NOMO-1 treated with DMSO at 0.1 percent for 48 hours (cell line): ENCODE measurements at regions not wholly inside any gene's neighbourhood (a gene's known extent, or its start where the extent isn't known, plus 50 kb on each side); places are given as distances from the start of the nearest gene placed in this dataset.

Source experiments
- DNase-seq: peaks from one replicate; lab custom pipeline; 2025; ENCODE audit not compliant: unreplicated experiment; lab: John Stamatoyannopoulos, UW

GRCh38 chr16:54526916-54527315 lies 240.3 kb upstream of the IRX3 start:
- DNase-seq = no peak

DNA sequence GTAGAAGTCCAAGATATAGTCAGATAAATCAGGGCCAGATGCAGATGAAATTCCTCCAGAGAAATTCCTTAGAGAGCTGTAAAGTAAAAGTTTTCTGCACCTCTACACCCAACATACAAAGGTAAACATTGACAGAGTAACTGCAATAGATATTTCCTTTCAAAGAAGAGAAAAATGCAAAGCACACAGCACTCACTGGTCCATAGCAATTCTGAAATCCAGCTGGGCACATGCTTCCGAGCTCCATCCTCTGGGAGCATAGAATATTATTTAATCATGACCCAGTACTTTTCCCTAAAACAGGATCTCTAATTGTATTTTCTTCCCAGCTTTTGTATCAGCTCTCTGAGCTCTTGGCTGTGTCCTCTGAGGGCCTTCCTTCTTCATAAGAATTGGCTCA lies 239.5 kb upstream of the IRX3 start:
- no peak for DNase-seq

DNA sequence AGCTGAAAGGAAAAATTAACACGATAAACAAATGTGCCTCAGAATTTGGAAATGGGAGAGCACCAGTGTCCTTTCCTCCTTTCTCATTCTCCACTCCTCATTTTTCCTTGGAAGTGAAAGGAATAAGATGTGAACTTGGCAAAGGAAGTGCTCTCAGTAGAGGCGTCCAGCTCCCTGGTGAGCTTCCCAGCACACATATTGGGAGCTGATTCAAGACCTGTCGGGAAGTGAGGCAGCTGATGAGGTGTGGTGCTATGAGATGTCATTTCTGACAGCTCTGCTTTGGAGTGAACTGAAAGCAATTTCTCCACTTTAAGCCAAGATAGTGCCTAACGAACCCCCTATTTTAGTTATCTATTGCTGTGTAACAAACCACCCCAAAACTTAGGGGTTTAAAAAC lies 238.5 kb upstream of the IRX3 start:
- no peak for DNase-seq

- DNase-seq = no peak
Measured at GRCh38 chr16:54522584-54522983, 236.0 kb upstream of the IRX3 start.

- no peak for DNase-seq
Measured at GRCh38 chr16:54521327-54521726, 234.7 kb upstream of the IRX3 start.

- DNase-seq = no peak
Measured at GRCh38 chr16:54519161-54519695, 232.6 kb upstream of the IRX3 start.

DNA sequence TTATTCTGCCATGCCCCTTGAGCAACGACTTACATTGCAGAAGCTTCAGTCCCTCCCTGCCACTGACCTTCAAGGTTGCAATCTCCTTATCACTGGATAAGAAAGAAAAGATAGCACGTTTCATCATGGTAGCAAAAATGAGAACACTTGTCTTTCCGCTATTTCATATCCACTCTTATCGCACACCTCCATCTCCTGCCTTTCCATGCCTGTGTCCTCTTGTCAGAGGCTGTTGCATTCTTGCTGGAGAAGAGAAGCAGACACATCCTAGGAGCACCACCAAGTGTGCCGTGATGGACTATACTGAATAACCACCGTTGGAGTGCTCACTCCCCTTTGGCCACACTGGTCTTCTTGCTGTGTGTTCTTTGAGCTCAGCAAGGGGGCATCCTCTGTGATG lies 230.6 kb upstream of the IRX3 start:
- no peak for DNase-seq

DNA sequence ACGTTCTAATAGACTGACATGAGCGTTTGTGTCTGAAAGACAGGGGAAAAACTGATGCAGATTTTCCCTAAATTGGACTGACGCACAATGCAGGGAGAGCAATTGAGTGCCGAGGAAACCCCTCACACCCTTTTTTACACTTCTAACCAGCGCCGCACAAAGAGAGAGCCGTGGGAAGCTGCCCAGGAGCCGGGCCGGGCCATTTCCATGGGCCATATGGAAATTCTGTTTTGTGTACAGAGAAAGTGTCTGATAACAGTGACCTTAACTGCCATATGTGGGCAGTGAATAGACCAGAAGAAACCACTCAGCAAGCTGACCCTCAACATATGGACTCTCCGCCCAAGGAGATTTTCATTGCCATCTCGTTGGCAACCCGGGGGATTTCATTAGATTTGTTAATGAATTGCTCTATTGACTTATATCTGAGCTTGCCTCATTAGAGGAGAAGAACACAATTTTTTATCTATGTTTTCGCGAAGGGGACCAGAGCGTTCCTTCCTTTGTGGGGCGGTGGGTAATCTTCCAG lies 225.9 kb upstream of the IRX3 start:
- DNase-seq = no peak

GRCh38 chr16:54511222-54511731 lies 224.7 kb upstream of the IRX3 start:
- no peak for DNase-seq

GRCh38 chr16:54510685-54511221 lies 224.2 kb upstream of the IRX3 start:
- DNase-seq = no peak

DNA sequence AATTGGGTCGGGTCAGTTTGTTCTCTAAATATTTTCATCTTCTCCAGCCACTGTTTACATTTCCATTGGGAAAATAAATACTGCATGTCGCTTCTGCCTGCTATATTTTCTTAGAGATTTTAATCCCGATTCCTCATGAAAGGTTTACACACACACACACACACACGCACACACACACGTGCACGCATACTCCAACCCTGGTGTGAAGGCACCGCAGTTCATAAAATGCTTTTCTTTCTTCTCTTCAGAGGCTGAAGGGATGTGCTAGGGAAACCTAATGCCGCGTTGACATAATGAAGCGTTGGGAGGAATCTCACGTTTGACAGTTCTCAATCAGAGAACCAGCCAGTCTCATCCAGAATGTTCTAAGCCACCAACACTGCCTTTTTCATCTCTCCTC lies 222.9 kb upstream of the IRX3 start:
- DNase-seq = no peak

- no peak for DNase-seq
Measured at GRCh38 chr16:54508351-54508750, 221.8 kb upstream of the IRX3 start.

DNA sequence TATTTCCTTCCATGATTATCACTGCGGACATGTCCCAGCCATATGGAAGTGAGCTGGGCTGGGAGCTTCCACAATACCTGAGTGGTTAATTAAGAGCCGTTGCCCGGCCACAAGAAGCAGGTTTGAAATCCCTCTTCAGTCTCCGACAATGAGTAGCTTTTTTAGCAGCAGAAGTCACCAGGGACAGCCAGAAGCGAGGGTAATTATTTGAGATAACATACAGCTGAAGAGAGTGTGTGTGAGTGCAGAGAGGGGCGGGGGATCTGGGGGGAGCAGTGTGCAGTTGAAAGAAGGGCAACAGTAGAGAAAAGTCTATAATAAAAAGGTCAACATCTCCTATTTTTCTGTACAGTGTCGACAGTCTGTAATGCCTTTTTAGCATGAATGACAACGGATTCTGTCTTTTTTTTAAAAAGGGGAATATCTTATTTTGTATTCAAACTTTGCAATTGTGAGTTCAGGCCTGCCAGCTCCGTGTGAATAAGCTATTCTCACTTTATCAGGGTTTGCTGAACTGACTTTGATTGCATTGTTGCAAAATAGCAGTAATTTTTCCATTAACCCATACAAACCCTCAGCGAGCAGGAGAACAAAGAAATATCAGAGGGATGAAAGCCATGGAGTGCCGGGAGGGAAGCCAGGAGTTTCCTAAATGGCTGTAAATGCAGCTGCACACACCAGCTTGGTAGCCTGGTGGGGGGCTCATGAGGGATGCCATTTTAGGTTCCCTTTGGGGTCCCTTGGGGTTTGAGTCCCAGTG lies 220.3 kb upstream of the IRX3 start:
- DNase-seq = no peak

- no peak for DNase-seq
Measured at GRCh38 chr16:54506214-54506580, 219.6 kb upstream of the IRX3 start.

- no peak for DNase-seq
Measured at GRCh38 chr16:54505549-54506213, 219.1 kb upstream of the IRX3 start.

DNA sequence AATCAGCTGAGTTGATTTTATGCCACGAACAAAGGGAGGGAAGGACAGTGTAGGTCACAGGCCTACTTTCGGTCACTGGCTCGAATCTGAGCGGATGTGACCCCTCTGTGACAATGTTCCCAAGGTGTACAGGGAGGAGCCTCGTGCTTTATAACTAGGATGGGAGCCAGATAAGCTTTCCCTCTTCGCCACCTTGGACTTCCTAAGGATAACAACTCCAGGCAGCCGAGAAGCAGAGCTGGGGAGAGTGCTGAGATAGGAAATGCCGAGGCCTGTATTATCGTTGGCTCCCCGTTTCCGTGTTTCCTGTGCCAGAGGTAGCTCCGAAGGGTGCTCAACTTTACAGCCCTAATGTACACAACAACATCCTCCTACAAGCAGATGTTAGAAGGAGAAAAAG lies 217.8 kb upstream of the IRX3 start:
- DNase-seq = no peak

DNA sequence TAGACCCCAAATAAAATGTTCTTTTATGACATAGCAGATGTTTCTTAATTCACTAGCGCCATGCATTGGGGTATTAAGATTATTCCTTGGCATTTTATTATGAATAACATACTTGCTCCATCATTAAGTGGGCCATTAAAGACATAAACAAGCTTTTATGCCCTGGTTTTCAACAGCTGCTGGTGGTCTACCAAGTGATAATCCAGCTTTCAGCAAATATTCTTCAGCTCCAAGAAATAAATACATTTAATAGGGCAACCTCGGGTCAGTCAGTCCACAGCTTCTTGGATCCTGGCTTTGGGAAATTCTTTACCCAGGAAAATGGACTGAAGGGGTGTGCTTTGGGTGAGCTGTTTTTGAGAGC lies 217.3 kb upstream of the IRX3 start:
- no peak for DNase-seq

DNA sequence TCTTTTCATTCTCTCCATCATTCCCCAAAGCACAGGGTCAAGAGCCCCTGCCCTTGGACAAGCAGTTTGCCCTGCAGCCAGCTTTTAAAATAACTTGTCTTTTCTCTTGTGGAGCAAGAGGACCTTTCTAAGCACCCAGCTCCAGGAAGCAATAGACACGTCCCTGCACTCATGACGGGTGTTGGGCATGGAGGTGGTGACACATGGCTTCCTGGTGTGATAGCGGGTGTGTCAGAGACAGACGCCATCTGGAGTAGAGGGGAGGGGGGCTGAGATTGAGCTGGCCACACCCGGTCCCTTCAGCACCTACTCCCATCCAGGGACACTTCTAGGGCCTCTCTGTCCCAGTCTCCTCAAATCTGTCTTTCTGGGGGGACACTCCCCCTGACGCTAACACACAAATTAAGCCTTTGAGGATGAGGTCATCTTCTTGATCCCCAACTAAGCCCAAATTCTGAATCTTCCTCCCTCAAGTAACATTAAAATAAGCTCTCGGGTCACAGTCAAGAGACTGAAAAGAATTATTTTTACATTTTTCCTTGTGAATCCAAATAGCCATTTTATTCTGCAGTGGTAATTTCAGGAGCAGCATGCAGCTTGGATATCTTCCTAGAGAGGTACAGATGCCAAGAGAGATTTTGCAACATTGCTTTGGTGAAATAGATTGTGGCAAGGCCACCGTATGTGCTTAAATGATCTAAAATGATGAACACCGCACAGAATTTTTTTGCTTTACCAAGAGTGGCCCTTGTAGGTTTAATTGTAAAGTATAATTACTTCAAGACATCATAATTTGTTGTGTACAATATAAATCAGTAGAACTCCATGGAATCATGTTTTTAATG lies 216.6 kb upstream of the IRX3 start:
- DNase-seq = no peak

DNA sequence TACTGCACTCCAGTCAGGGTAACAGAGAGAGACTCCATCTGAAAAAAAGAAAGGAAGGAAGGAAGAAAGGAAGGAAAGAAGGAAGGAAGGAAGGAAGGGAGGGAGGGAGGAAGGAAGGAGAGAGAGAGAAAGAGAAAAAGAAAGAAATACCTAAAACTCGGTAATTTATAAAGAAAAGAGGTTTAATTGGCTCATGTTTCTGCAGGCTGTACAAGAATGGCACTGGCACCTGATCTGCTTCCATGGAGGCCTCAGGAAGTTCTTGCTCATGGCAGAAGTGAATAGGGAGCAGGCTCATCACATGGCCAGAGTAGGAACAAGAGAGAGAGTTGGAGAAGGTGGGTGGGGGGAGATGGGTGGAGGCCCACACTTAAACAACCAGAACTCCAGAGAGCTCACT lies 215.2 kb upstream of the IRX3 start:
- DNase-seq = no peak

GRCh38 chr16:54493594-54493993 lies 207.0 kb upstream of the IRX3 start:
- no peak for DNase-seq

- DNase-seq = no peak
Measured at GRCh38 chr16:54493061-54493460, 206.5 kb upstream of the IRX3 start.
